Stimulated activated CD8-positive, alpha-beta memory T cell treated with anti-CD3 and anti-CD28 coated beads, Interleukin-4, amount 100 ng/mL, for 48 hours (primary cell): ENCODE measurements at regions not wholly inside any gene's neighbourhood (a gene's known extent, or its start where the extent isn't known, plus 50 kb on each side); places are given as distances from the start of the nearest gene placed in this dataset.
A peak's percentile ranks its signal among the peaks of the same experiment; 100 is the strongest.

ENCODE experiments used
- DNase-seq: peaks from one replicate; pipeline ENCODE4 v3.0.0-alpha.2; 2020

DNA sequence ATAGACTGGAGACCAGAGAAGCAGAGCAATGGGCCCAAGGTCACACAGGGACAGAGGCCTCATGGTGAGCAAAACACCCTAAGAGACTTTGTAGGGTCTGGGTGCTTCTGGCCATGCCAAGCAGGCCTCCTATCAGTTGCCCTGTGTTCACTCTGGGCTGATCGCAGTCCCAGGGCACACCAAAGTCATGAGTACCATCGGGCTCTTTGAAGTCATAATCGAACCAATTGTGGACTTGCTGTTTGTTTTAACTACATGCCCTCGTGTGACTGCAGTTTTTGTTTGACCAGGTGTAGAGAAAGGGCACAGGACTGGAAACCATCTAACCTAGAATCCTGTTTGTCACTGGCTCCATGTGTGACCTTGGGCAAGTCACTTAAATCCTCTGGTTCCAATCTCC, 172.5 kb upstream of the CPEB2 start:
- no peak for DNase-seq

DNA sequence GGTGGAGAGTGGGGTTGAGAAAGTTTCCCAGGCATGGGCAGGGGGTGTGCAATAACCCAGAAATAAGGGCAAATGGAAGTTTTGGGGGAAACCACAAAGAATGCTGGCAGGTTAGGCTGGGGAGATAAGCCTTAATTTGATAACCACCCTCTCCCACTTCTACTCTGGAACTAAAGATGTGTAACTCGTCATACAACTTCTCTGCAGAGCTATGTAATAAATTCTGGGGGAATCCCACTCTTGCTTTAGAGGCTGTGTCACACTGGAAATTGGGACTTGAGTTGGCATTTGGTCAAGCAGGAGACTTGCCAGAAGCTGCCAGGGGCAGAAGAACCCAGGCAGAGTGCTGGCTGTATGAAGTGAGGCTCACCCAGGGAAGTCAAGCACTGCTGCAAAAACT, 170.9 kb upstream of the CPEB2 start:
- DNase-seq = no peak

DNA sequence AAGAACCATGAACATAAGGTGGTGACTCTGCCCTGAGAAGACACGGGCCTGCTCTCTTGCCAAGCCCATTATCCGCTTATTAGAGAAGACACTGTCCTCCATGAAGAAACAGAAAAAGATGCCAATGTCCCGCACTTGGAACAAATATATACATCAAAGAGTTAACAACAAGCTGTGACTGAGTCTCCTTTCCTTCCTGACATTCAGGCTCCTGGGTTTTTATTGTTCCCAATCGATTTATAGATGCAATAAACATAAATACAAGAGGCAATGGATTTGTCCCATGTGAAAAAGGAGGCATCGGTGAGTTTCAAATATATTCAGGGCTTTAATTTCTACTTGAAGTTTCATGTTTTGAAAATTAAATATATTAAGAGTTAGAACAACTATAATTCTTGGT, 169.2 kb upstream of the CPEB2 start:
- DNase-seq = no peak

DNA sequence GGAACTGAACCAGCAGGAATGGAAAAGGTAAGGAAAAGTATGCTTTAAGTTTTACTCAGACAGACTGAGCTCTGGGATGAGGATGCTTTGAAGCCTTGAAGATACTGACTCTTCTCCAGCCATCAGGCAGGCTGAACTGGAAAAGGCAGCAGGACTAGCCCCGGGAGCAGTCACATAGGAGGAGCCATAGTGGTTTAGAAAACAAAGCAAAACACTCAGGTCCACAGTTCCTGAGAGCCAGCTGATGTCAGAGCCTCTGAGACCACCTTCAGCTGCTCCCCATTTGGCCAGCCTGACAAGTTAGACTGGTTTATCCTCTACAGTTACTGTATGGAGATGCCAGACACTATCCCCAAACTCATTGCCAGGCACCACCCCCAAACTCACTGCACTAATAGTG, 167.9 kb upstream of the CPEB2 start:
- DNase-seq = no peak

DNA sequence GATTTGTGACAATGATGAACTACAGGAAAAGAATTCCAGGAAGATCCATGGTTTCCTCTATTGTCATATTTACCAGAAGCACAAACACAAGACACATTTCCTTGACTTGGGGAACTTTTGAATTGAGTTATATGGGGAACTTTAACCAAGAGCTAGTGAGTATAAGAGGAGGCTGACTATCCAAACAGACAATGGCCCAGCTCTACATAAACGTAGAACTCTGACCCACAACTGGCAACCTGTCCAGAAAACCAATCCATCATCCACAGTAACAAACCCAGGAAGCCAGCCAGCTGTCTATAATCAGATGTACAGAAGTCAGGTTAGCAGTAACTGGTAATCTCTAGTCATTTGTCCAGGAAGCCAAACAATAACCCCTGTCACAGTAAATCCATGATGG, 167.0 kb upstream of the CPEB2 start:
- DNase-seq = no peak

DNA sequence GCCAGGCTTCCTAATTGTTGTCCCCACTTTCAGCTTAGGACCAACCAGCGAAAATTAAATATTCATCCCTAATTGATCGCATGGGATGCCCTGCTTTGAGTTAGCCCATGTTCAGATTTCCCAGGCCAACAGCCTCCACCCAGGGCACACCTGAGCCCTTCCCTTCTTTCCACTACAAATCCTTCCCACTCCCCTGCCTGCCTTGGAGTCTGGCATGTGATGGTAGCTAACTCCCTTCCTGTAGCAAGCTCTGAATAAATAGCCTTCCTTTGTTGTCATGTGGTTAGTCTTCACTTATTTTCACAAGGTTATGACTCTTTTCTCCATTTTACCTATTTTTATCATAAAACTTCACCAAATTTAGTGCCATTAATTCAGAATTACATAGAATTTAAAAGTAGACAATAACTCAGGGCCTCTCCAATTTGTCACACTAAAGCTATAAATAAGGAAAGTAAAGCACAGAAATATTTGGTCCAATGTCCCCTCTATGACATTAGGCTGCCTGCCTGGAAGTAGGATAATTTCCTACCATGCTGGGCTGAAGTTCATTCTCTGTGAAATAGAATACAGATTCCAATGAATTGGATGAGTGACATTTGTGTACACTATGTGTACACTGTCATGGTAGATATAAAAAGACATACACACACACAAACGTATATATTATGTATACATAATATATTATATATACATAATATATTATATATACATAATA, 166.4 kb upstream of the CPEB2 start:
- DNase-seq = no peak

DNA sequence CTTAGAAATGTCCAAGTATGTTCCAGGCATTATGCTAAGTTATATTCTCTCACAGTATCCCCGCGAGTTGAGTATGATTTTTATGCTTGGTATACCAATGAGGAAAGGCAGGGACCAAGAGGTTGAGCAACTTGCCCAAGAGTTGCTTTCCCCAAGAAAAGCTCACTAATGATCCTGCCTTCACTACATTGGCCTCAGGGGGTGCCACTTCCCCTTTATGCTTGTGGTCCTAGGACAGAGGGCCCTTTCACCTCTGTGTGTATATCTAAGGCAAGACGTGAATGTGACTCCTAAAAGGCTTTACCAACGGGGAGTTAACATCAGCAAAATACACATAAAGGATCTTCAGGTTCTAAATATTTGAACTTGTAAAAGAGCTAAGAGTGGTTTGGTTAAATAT, 164.4 kb upstream of the CPEB2 start:
- DNase-seq = no peak

DNA sequence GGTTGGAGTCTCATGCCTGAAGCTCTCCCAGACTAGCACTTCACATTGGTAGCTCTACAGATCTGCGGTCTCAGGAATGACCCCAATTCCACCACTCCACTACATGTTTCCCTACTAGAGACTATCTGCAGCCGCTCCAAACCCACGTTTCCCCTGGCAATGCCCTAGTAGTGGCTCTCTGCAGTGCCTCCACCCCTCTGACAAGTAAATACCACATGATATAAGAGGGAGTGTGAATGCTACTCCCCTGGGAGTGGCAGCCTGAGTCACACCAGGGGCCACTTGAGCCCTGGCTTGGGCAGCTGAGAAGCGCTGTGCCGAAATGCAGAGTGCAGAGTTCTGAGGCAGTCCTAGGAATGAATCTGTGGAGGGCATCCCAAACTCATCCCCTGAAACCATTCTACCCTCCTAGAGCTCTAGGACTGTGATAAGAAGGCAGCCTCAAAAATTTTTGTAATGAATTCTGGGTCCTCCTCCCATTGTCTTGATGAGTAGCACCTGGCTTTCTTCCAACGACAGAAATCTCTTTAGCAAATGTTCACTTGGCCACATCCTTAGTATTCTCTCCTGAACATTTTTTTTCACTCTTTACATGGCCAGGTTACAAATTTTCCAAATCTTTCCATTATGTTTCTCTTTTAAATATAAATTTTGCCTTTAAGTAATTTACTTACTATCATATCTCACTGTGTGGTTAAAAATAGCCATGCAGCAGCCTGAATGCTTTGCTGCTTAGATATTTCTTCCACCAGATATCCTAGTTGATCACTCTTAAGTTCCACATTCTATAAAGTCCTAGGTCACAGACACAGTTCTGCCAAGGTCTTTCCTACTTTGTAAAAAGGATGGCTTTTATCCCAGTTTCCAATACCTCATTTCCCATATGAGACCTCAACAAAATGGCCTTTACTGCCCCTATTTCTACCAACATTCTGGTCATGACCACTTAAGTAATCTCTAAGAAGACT, 160.2 kb upstream of the CPEB2 start:
- DNase-seq = no peak

DNA sequence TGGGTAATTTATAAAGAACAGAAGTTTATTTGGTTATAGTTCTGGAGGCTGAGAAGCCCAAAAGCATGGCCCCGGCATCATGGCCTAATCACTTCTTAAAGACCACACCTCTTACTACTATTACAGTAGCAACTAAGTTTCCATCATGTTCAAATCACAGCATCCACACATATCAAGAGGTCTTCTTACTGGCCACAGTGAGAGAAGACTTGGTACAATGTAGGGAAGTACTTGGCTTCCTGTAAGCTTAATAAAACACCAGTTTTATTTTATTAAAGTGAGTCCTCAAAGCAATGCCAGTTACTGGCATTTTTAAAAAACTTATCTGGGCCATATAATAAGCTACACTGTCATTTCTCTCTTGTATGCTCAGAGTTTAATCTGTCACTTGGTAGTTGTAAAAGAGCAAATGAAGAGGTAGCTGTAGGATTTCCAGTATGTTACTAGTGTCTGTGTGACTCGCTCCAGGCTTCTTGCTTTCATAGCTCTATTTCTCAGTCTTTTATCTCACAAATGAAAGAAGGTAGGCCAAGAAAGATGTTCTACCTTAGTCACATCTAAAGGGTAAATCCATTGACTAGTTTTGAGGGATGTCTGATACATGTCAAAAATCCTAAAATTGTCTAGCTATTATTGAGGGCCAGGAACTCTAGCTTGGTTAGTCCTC, 159.2 kb upstream of the CPEB2 start:
- no peak for DNase-seq

DNA sequence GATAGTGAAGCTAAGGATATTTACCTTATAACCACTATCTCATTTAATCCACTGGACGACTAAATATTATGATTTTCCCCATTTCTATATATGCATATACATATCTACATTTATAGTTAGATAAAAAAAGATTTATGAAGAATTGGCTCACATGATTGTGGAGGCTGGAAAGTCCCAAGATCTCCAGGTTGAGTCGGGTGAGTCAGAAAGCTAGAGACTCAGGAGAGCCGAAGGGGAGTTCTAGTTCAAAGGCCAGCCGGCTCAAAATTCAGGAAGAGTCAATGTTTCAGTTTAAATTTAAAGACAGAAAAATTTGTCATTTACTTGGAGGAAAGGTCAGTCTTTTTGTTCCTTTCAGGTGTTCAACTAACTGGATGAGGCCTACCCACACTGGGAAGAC, 158.2 kb upstream of the CPEB2 start:
- DNase-seq = no peak

DNA sequence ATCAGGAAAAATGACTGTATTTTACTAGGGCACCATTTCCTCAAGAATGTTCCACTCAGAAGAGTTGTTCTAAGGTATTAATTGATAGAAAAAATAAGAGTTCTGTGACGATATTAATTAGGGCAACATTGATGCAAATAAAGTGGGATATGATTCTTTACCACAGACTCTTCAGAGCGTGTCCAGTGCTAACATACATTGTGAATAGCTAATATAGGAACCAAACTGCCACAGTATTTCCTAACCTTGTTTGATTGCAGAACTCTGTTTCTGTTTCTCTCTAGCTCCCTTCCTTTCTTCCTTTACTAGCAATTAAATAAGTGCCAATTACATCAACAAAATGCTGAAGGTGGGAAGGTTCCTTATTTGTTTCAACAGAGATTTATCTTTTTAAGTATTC, 154.1 kb upstream of the CPEB2 start:
- no peak for DNase-seq

DNA sequence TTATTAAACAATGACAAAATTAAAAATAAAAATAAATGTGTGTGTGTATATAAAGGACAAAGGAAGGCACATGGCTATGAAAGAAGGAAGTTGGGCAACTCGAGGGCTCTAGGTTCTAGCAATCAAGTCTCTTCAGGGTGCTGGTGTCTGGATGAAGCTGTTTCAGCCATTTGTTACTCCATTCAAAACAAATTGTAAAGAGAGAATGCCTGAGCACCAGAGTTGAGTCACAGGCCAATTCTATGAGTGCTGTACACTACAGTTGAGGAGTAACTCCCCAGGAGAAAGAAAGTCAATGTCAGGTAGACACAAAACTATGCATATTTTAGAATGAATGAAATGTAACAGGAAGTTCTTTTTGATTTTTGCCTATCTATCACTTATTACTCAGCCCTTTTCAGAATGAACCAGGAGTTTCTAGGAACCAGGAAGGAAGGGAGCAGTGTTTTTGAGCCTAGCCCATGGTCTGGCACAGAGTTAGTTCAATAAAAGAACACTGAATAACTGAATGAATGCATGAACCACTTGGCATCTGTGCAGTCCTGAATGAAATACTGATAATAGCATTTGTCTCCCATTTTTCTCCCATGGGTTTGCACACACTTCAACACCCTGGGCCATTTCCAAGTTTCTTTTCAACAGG, 151.7 kb upstream of the CPEB2 start:
- no peak for DNase-seq

DNA sequence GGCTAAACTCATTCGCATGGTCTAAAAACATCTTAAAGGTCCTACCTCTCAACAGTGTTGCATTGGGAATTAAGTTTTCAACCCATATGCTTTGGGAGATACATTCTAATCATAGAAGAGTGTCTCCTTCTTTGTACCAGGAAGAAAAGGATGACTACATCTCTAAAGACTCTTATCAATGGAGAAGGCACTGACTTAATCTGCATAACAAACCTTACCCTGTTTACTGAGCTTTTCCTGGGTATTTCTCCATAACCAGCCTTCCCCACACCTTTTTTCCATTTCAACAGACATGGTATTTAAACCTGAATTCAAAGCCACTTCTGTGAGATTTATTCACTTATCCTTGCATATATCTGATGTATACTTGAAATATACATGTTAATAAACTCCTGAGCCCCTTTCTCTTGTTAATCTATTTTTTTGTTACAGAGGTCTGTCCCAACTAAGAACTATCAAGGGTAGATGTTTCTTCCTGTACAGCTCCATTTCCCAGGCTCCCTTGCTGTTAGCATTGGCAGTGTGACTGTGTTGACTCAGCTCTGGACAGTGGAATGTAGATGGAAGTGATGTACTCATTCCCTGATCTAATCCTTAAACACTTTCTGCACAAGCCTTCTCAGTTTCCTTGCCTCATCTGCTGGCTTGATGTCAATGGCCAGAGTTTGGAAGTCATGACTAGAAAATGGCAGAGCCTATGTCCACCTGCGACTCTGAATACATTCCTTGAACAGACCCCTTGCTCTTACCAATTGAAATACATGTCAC, 148.9 kb upstream of the CPEB2 start:
- DNase-seq = no peak

DNA sequence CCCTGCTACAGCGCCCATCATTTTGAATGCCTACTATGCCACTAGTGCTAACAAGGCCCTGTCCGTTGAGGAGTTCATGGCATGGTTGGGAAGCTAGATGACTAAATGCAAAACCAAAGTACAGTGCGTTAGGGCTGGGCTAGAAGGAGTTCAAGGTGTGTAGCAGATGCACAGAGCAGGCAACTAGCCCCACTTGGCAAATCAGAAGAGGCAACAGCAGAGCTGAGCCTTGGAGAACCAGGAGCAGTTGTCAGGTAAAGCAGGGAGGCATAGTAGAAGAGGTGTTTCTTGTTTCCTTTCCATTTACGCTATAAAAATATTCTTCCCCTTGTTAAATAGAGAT, 146.6 kb upstream of the CPEB2 start:
- DNase-seq = no peak

DNA sequence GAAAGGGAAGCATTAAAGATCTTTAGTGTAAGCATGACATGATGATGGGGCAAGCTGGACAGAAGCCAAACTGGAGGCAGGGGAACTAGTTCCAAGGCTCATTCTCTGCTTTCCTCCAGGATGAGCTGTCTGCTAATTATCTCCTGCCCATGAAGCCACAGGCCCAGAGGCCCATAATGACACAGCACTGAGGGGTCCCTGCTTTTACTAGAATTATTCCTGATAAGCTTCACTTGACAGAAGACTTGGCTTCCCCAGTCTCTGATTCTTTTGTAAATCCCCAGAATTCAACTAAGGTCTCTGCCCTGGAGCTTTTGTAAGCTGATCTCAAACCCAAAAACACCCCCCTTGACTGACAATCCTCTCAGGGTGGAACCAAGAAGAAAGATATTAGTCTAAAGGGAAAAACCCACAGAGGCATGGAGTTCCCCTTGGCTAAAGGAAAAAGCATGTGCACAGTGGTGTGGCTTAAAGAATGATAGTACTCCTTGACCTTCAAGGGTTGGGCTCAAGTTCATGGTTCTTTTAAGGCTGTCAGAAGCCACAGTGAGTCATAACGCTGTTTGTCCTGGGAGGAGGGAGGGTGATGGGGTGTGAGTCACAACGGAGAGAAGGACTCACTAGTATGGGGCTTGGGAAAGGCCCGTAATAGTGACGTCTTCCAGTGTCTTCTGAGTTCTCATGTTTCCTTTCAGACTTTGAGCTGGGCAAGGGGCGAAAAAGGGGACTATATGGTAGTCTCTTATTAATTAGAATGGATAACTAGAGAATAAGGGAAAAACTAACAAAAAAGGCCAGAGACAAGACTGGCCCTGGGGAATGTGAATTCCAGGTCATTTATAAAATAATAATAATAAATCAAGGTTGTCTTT, 146.0 kb upstream of the CPEB2 start:
- DNase-seq = peak; percentile 66

DNA sequence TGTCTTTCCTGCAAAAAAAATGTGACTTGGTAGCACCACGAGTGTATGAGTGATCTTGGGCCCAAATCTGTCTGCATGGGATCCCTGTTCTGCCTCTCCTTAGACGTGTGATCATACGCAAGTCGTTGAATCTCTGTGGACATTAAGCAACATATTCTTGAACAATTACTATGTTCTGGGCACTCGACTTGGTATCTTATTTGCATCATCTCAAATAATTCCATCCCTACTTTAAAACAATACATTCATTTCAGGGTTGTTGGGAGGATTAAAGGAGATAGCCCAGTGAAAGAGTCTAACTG, 145.4 kb upstream of the CPEB2 start:
- no peak for DNase-seq

DNA sequence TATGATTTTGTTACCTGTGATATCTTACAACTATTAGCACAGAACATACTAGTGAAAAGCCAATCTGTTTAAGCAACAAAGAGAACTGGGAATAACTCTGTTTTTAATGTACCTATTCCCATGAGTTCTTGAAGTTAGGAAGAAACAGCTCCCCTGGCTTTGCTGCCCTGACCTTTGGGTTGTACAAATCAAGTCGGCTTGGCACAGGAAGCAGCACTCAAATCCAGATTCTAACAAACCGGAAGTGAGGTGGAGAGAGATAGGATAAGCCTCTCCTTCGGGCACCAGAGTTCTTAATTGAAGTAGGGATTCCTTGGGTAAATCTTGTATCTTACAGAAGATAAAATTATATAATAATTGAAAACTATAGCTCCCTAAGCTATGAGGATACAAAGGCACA, 144.8 kb upstream of the CPEB2 start:
- no peak for DNase-seq

DNA sequence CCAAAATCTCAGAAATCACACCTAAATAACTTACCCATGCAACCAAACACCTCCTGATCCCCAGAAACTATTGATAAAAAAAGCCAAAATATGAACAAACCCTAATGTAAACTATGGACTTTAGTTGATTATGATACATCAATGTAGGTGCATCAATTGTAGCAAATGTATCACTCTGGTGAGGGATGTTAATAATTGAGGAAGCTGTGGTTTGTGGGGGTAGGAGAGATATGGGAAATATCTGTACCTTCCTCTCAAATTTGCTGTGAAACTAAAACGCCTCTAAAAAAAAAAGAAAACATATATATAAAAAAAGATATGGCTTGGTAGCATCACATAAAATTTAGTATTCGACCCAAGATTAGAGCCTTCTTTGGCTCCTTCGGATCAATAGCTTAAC, 144.3 kb upstream of the CPEB2 start:
- no peak for DNase-seq

DNA sequence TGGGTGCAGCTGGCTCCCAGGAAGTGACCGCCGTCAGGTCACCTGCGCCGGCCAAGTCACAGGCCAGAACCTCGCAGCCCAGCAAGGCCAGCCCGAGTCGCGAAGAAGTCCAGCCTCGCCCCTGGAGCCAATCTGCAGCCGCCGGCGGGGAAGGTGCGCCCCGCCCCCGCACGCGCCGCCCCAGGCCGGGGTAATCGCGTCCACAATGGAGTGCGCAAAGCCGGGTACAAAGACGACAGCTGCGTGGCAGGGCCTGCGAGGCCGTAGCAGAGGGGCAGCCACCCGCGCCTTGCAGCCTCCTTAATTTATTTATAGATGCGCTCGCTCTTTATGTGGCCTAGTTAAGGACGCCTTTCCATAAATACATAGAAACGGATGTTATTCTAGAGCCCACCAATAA, 139.4 kb upstream of the CPEB2 start:
- no peak for DNase-seq

DNA sequence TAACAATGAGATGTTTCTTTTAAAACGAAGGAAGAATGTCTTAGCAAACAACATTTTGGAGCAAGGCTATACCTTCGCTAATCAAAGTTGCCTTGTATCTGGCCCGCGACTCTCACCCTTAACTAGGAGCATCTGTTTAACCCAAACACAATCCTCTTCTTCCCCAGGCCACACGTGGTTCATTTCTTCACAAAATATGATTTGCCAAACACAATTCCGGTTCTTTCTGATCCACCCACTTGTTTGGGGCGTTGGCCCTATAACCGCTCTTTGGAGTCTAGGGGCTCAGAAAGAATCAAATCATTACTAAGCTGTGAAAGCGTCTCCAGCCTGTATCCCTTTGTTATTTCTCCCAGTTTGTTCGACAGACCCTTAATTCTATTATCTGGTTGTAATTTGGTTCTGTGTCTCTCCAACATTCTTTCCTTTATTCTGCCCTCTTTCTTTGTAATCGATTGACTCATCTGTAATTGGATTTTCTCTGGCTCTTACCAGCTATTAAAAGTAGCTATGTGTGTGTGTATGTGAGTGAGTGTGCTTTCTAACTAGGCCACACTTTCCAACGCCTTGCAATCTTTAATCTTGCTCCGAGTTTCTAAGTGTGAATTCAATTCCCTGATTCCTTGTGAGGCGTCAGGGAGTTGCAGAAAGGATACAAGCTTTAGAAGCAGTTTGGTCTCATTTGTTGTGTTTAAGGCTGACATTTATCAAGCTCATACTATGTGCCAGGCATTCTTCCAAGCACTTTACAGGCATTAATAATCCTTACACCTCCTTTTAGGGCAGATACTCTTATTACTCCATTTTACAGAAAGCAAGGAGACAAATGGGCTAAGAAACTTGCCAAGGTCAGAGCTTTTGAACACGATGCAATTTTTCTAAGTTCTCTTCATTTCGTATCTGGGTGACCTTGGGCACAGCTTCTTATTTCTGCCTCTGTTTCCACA, 138.6 kb upstream of the CPEB2 start:
- DNase-seq = no peak
